SK-N-SH (cell line): ENCODE measurements at regions not wholly inside any gene's neighbourhood (a gene's known extent, or its start where the extent isn't known, plus 50 kb on each side); places are given as distances from the start of the nearest gene placed in this dataset.

ENCODE experiments used
- CTCF ChIA-PET: fragments of 300-600, 350-600 bp; formaldehyde crosslinking; extraction: SDS; loops from one replicate; lab custom pipeline; 2021; lab: Yijun Ruan, JAX
- POLR2A ChIA-PET: fragments of 350-600 bp; sonication (Branson Sonifier 250); formaldehyde crosslinking; extraction: SDS; loops from one replicate; lab custom pipeline; 2020; ENCODE audit warnings: antibody characterized with exemption, inconsistent platforms; lab: Yijun Ruan, JAX
- DNase-seq: peaks from one replicate; pipeline ENCODE4 v3.0.0; 2012
- H2AFZ ChIP-seq: fragments of 200-600 bp; sonication (generic); 2 replicates; pipeline ENCODE4 v1.8.1; 2016; ENCODE audit warnings: antibody characterized with exemption, mild to moderate bottlenecking, low read depth
- H3F3A ChIP-seq: fragments of 200-600 bp; sonication (generic); replicated peaks from 2 replicates; pipeline ENCODE3; 2016; ENCODE audit warnings: antibody characterized with exemption, mild to moderate bottlenecking; ENCODE audit not compliant: insufficient read depth
- H3K27ac ChIP-seq, 2 experiments: fragments of 200-500 bp in 1 of 2; fragments of 200-600 bp in 1 of 2; sonication (Bioruptor generic) in 1 of 2; sonication (generic), shearing (Covaris generic) in 1 of 2; 2 replicates each; pipeline versions ENCODE4 v1.5.1 to v1.6.1; 2014 to 2016; ENCODE audit warnings: low read depth in 2 of 2, inconsistent platforms in 1 of 2, low read length in 1 of 2, mild to moderate bottlenecking in 1 of 2, mixed read lengths in 1 of 2
- H3K27me3 ChIP-seq: fragments of 200-600 bp; sonication (generic), shearing (Covaris generic); 2 replicates; pipeline ENCODE4 v1.6.1; 2016; ENCODE audit warnings: mixed run types; ENCODE audit not compliant: insufficient read depth
- H3K36me3 ChIP-seq, 2 experiments: fragments of 200-500 bp in 1 of 2; fragments of 200-600 bp in 1 of 2; sonication (Bioruptor generic) in 1 of 2; sonication (generic) in 1 of 2; replicated peaks in 1 of 2; 2 replicates each; pipeline versions ENCODE3 to v1.5.1; 2014 to 2016; ENCODE audit warnings: low read length in 1 of 2, mild to moderate bottlenecking in 1 of 2; ENCODE audit not compliant: insufficient read depth in 2 of 2, control insufficient read depth in 1 of 2
- H3K4me1 ChIP-seq, 2 experiments: fragments of 200-500 bp in 1 of 2; fragments of 200-600 bp in 1 of 2; sonication (Bioruptor generic) in 1 of 2; sonication (generic), shearing (Covaris generic) in 1 of 2; 2 replicates each; pipeline versions ENCODE4 v1.5.1 to v1.6.1; 2014 to 2016; ENCODE audit warnings: low read depth in 1 of 2, low read length in 1 of 2, mixed run types in 1 of 2; ENCODE audit not compliant: insufficient read depth in 2 of 2, control insufficient read depth in 1 of 2
- H3K4me2 ChIP-seq: fragments of 200-600 bp; sonication (generic), shearing (Covaris generic); 2 replicates; pipeline ENCODE4 v1.6.1; 2017; ENCODE audit warnings: mixed run types
- H3K4me3 ChIP-seq, 2 experiments: fragments of 200-500 bp in 1 of 2; fragments of 200-600 bp in 1 of 2; sonication (Bioruptor generic) in 1 of 2; sonication (generic), shearing (Covaris generic) in 1 of 2; 2 replicates each; pipeline versions ENCODE4 v1.5.1 to v1.8.1; 2014 to 2016; ENCODE audit warnings: low read depth in 2 of 2, inconsistent platforms in 1 of 2, low read length in 1 of 2, mild to moderate bottlenecking in 1 of 2, mixed read lengths in 1 of 2, moderate library complexity in 1 of 2
- H3K79me2 ChIP-seq: fragments of 200-600 bp; sonication (generic); 2 replicates; pipeline ENCODE4 v1.8.1; 2017; ENCODE audit warnings: mild to moderate bottlenecking; ENCODE audit not compliant: insufficient read depth
- H3K9ac ChIP-seq: fragments of 200-600 bp; sonication (generic); 2 replicates; pipeline ENCODE4 v1.6.1; 2017; ENCODE audit warnings: mixed run types
- H3K9me2 ChIP-seq: fragments of 200-600 bp; sonication (generic); 2 replicates; pipeline ENCODE4 v1.6.1; 2017; ENCODE audit warnings: mixed run types
- H3K9me3 ChIP-seq: fragments of 200-600 bp; sonication (generic); 2 replicates; pipeline ENCODE4 v1.6.1; 2017; ENCODE audit warnings: mixed run types, mild to moderate bottlenecking, moderate library complexity
- H4K20me1 ChIP-seq: fragments of 200-600 bp; sonication (generic); 2 replicates; pipeline ENCODE4 v1.6.1; 2017; ENCODE audit warnings: mild to moderate bottlenecking, mixed run types; ENCODE audit not compliant: insufficient read depth
- CHD2 ChIP-seq: fragments of 150-350 bp; IDR thresholded peaks from 2 replicates; pipeline ENCODE4 v1.6.1; 2018; ENCODE audit warnings: low read length; ENCODE audit not compliant: partially characterized antibody
- EP300 ChIP-seq, 2 experiments: IDR thresholded peaks; 2 replicates each; pipeline versions ENCODE4 v1.4.0 to v1.6.1; 2012; ENCODE audit warnings: borderline replicate concordance in 1 of 2, low read depth in 1 of 2, low read length in 1 of 2
- EZH2phosphoT487 ChIP-seq: fragments of 200-600 bp; sonication (generic); IDR thresholded peaks from 2 replicates; pipeline ENCODE4 v1.6.1; 2017; ENCODE audit warnings: low read depth, mixed run types, mild to moderate bottlenecking, antibody characterized with exemption, moderate library complexity, borderline replicate concordance
- FOSL2 ChIP-seq: IDR thresholded peaks from 2 replicates; pipeline ENCODE4 v1.4.0; 2012; ENCODE audit warnings: low read depth, mild to moderate bottlenecking, moderate library complexity, borderline replicate concordance
- FOXJ3 ChIP-seq: sonication (generic); formaldehyde crosslinking; IDR thresholded peaks from 2 replicates; pipeline ENCODE4 v1.5.1; 2020; ENCODE audit warnings: mild to moderate bottlenecking, missing genetic modification reagents
- GABPA ChIP-seq: IDR thresholded peaks from 2 replicates; pipeline ENCODE4 v1.4.0; 2012; ENCODE audit warnings: low read depth, mild to moderate bottlenecking
- GATA2 ChIP-seq: sonication (generic); formaldehyde crosslinking; IDR thresholded peaks from 2 replicates; pipeline ENCODE4 v1.5.0; 2020; ENCODE audit warnings: mild to moderate bottlenecking, missing genetic modification reagents
- MEF2A ChIP-seq: IDR thresholded peaks from 2 replicates; pipeline ENCODE4 v1.4.0; 2012; ENCODE audit warnings: low read depth, borderline replicate concordance
- MXI1 ChIP-seq: IDR thresholded peaks from 2 replicates; pipeline ENCODE4 v1.6.1; 2012; ENCODE audit warnings: mild to moderate bottlenecking, low read depth, low read length, improper control_type of control experiment
- NRF1 ChIP-seq: IDR thresholded peaks from 2 replicates; pipeline ENCODE4 v1.6.1; 2012; ENCODE audit warnings: low read depth, mild to moderate bottlenecking, low read length
- RAD21 ChIP-seq: IDR thresholded peaks from 2 replicates; pipeline ENCODE4 v1.6.1; 2012; ENCODE audit warnings: mild to moderate bottlenecking, low read length
- RFX5 ChIP-seq: IDR thresholded peaks from 2 replicates; pipeline ENCODE4 v1.6.1; 2012; ENCODE audit warnings: mild to moderate bottlenecking, improper control_type of control experiment, low read length
- SIN3A ChIP-seq: IDR thresholded peaks from 2 replicates; pipeline ENCODE4 v1.6.1; 2012; ENCODE audit warnings: low read depth, mild to moderate bottlenecking, low read length, moderate library complexity, borderline replicate concordance
- WGBS: methylation state at CpG from one replicate; pipeline ENCODE4 v1.1.6; 2017; ENCODE audit warnings: low lambda C conversion rate; 5-methylcytosine and 5-hydroxymethylcytosine counted together
- TF ChIP-seq, protein P1 (sequence below): IDR thresholded peaks from 2 replicates; pipeline ENCODE4 v1.4.0; 2012; ENCODE audit warnings: low read depth, borderline replicate concordance
- TF ChIP-seq, protein P2 (sequence below): fragments of 200-600 bp; sonication (generic); IDR thresholded peaks from 2 replicates; pipeline ENCODE4 v1.6.1; 2017; ENCODE audit warnings: antibody characterized with exemption, mild to moderate bottlenecking, moderate library complexity
- TF ChIP-seq, protein P3 (sequence below): IDR thresholded peaks from 2 replicates; pipeline ENCODE4; 2012
- TF ChIP-seq, protein P4 (sequence below): fragments of 150-350 bp; IDR thresholded peaks from 2 replicates; pipeline ENCODE4 v1.6.1; 2016; ENCODE audit warnings: mild to moderate bottlenecking, low read depth, low read length
- TF ChIP-seq, protein P5 (sequence below): IDR thresholded peaks from 2 replicates; pipeline ENCODE4 v1.4.0; 2012; ENCODE audit warnings: low read depth, borderline replicate concordance

DNA sequence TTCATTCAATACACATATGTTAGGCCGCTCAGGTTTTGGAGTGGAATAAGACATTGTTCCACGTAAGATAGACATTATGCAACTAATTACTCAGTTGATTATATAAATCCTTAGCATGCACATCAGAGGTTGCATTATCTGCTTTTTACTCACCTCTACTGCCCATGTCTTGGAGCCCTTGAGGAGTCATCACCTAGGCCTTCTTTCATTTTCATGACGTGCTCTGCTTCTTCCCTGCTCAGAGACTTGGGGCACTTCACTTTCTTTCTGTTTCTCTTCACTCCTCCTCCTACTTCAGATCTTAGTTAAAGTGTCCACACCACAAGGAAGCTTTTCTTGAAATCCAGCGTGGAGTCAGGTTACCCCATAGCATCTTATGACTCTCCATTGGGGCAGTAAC lies 241.1 kb downstream of the TLR4 start:
- Histone ChIP-seq H3K9me2 (no peaks in the 10 kb centered on the region), H3K4me1 (no peaks in the 10 kb centered on the region), H3K27me3 (no peaks in the 10 kb centered on the region)
- POLR2A ChIA-PET: no interaction called here
- TF ChIP-seq MEF2A (no peak), MXI1 (no peak), FOXJ3 (CRISPR knock-in tag) (no peak), SIN3A (no peak), RFX5 (no peak), NRF1 (no peak), GATA2 (CRISPR knock-in tag) (no peak), EP300 (IDR thresholded peaks at IDR 0.05; ENCODE audit: borderline replicate concordance in 1 of 2, low read depth in 1 of 2, low read length in 1 of 2) (no peak), EZH2phosphoT487 (no peak), FOSL2 (no peak), CHD2 (no peak), RAD21 (no peak), GABPA (no peak)
- TF ChIP-seq, protein P1, sequence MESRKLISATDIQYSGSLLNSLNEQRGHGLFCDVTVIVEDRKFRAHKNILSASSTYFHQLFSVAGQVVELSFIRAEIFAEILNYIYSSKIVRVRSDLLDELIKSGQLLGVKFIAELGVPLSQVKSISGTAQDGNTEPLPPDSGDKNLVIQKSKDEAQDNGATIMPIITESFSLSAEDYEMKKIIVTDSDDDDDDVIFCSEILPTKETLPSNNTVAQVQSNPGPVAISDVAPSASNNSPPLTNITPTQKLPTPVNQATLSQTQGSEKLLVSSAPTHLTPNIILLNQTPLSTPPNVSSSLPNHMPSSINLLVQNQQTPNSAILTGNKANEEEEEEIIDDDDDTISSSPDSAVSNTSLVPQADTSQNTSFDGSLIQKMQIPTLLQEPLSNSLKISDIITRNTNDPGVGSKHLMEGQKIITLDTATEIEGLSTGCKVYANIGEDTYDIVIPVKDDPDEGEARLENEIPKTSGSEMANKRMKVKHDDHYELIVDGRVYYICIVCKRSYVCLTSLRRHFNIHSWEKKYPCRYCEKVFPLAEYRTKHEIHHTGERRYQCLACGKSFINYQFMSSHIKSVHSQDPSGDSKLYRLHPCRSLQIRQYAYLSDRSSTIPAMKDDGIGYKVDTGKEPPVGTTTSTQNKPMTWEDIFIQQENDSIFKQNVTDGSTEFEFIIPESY: no peak
- TF ChIP-seq, protein P2, sequence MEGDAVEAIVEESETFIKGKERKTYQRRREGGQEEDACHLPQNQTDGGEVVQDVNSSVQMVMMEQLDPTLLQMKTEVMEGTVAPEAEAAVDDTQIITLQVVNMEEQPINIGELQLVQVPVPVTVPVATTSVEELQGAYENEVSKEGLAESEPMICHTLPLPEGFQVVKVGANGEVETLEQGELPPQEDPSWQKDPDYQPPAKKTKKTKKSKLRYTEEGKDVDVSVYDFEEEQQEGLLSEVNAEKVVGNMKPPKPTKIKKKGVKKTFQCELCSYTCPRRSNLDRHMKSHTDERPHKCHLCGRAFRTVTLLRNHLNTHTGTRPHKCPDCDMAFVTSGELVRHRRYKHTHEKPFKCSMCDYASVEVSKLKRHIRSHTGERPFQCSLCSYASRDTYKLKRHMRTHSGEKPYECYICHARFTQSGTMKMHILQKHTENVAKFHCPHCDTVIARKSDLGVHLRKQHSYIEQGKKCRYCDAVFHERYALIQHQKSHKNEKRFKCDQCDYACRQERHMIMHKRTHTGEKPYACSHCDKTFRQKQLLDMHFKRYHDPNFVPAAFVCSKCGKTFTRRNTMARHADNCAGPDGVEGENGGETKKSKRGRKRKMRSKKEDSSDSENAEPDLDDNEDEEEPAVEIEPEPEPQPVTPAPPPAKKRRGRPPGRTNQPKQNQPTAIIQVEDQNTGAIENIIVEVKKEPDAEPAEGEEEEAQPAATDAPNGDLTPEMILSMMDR: no peak
- TF ChIP-seq, protein P3, sequence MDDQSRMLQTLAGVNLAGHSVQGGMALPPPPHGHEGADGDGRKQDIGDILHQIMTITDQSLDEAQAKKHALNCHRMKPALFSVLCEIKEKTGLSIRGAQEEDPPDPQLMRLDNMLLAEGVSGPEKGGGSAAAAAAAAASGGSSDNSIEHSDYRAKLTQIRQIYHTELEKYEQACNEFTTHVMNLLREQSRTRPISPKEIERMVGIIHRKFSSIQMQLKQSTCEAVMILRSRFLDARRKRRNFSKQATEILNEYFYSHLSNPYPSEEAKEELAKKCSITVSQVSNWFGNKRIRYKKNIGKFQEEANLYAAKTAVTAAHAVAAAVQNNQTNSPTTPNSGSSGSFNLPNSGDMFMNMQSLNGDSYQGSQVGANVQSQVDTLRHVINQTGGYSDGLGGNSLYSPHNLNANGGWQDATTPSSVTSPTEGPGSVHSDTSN: no peak
- TF ChIP-seq, protein P4, sequence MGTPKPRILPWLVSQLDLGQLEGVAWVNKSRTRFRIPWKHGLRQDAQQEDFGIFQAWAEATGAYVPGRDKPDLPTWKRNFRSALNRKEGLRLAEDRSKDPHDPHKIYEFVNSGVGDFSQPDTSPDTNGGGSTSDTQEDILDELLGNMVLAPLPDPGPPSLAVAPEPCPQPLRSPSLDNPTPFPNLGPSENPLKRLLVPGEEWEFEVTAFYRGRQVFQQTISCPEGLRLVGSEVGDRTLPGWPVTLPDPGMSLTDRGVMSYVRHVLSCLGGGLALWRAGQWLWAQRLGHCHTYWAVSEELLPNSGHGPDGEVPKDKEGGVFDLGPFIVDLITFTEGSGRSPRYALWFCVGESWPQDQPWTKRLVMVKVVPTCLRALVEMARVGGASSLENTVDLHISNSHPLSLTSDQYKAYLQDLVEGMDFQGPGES: no peak
- TF ChIP-seq, protein P5, sequence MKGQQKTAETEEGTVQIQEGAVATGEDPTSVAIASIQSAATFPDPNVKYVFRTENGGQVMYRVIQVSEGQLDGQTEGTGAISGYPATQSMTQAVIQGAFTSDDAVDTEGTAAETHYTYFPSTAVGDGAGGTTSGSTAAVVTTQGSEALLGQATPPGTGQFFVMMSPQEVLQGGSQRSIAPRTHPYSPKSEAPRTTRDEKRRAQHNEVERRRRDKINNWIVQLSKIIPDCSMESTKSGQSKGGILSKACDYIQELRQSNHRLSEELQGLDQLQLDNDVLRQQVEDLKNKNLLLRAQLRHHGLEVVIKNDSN: no peak
- TF ChIP-seq, all 33 proteins: peak for 0
- H3K36me3 ChIP-seq: no peaks in the 10 kb centered on the region
- H4K20me1 ChIP-seq: no peaks in the 10 kb centered on the region
- no peak overlapping the region for H3K9ac ChIP-seq
- CTCF ChIA-PET: no interaction called here
- no peak overlapping the region for H3K4me2 ChIP-seq
- 30% methylated on average over 4 of the region's 4 CpGs for WGBS
- H2AFZ ChIP-seq: no peak overlapping the region
- H3K9me3 ChIP-seq: no peaks in the 10 kb centered on the region
- H3K79me2 ChIP-seq: no peaks in the 10 kb centered on the region
- DNase-seq: no peak
- H3F3A ChIP-seq: no peaks in the 10 kb centered on the region
- H3K4me3 ChIP-seq: no peak overlapping the region
- no peak overlapping the region for H3K27ac ChIP-seq
